Epidermal melanocyte (primary cell): ENCODE measurements at regions not wholly inside any gene's neighbourhood (a gene's known extent, or its start where the extent isn't known, plus 50 kb on each side); places are given as distances from the start of the nearest gene placed in this dataset.
"Not testable (repeated sequence)": the region's sequence is repeated elsewhere in the genome, so short reads cannot be mapped to it uniquely, and the experiment has no call there.

Experiments
- DNase-seq: peaks from one replicate; pipeline ENCODE4 v3.0.0; 2011; ENCODE audit warnings: low spot score; ENCODE audit not compliant: insufficient read length

GRCh38 chr3:34863485-34863884, 775.8 kb upstream of the ARPP21 start:
- no peak for DNase-seq

GRCh38 chr3:34864011-34864410, 775.3 kb upstream of the ARPP21 start:
- no peak for DNase-seq

- no peak for DNase-seq
These were observed 774.0 kb upstream of the ARPP21 start for GRCh38 chr3:34865346-34865745.

GRCh38 chr3:34868935-34869334, 770.4 kb upstream of the ARPP21 start:
- DNase-seq = no peak

- no peak for DNase-seq
These were observed 769.6 kb upstream of the ARPP21 start for GRCh38 chr3:34869696-34870095.

GRCh38 chr3:34872406-34872805, 766.9 kb upstream of the ARPP21 start:
- DNase-seq = no peak

GRCh38 chr3:34876997-34877396, 762.3 kb upstream of the ARPP21 start:
- no peak for DNase-seq

GRCh38 chr3:34878488-34878887, 760.8 kb upstream of the ARPP21 start:
- DNase-seq = no peak

GRCh38 chr3:34881026-34881425, 758.3 kb upstream of the ARPP21 start:
- DNase-seq = no peak

- DNase-seq = no peak
These were observed 756.6 kb upstream of the ARPP21 start for GRCh38 chr3:34882764-34883163.

- no peak for DNase-seq
These were observed 755.3 kb upstream of the ARPP21 start for GRCh38 chr3:34884007-34884406.

- no peak for DNase-seq
These were observed 752.9 kb upstream of the ARPP21 start for GRCh38 chr3:34886443-34886842.

GRCh38 chr3:34889641-34890040, 749.7 kb upstream of the ARPP21 start:
- no peak for DNase-seq

- DNase-seq = no peak
These were observed 749.1 kb upstream of the ARPP21 start for GRCh38 chr3:34890247-34890646.

GRCh38 chr3:34891941-34892340, 747.4 kb upstream of the ARPP21 start:
- no peak for DNase-seq

GRCh38 chr3:34895841-34896240, 743.5 kb upstream of the ARPP21 start:
- no peak for DNase-seq

GRCh38 chr3:34909679-34910078, 729.6 kb upstream of the ARPP21 start:
- not testable (repeated sequence) for DNase-seq

GRCh38 chr3:34919025-34919424, 720.3 kb upstream of the ARPP21 start:
- no peak for DNase-seq

GRCh38 chr3:34920806-34921205, 718.5 kb upstream of the ARPP21 start:
- DNase-seq = no peak

GRCh38 chr3:34924961-34925360, 714.4 kb upstream of the ARPP21 start:
- no peak for DNase-seq

GRCh38 chr3:34925851-34926250, 713.5 kb upstream of the ARPP21 start:
- no peak for DNase-seq

GRCh38 chr3:34929036-34929435, 710.3 kb upstream of the ARPP21 start:
- DNase-seq = no peak

- DNase-seq = no peak
These were observed 704.7 kb upstream of the ARPP21 start for GRCh38 chr3:34934660-34935059.

- DNase-seq = no peak
These were observed 700.5 kb upstream of the ARPP21 start for GRCh38 chr3:34938784-34939183.
